GDM1 (cell line): ENCODE measurements at regions not wholly inside any gene's neighbourhood (a gene's known extent, or its start where the extent isn't known, plus 50 kb on each side); places are given as distances from the start of the nearest gene placed in this dataset.
"Not testable (repeated sequence)": the region's sequence is repeated elsewhere in the genome, so short reads cannot be mapped to it uniquely, and the experiment has no call there.

Experiments used
- DNase-seq: peaks from one replicate; lab custom pipeline; 2025; lab: John Stamatoyannopoulos, UW

GRCh38 chr2:234374150-234374508, 122.8 kb downstream of the ARL4C start:
- DNase-seq = no peak

- DNase-seq = no peak
Measured at GRCh38 chr2:234373481-234374149, 123.3 kb downstream of the ARL4C start.

GRCh38 chr2:234373060-234373459, 123.8 kb downstream of the ARL4C start:
- DNase-seq = no peak

- DNase-seq = no peak
Measured at GRCh38 chr2:234372506-234372905, 124.4 kb downstream of the ARL4C start.

- no peak for DNase-seq
Measured at GRCh38 chr2:234368861-234369261, 128.0 kb downstream of the ARL4C start.

- DNase-seq = no peak
Measured at GRCh38 chr2:234366891-234367290, 130.0 kb downstream of the ARL4C start.

GRCh38 chr2:234364661-234365060, 132.2 kb downstream of the ARL4C start:
- DNase-seq = no peak

GRCh38 chr2:234363647-234364294, 133.1 kb downstream of the ARL4C start:
- DNase-seq = no peak

GRCh38 chr2:234363011-234363487, 133.8 kb downstream of the ARL4C start:
- no peak for DNase-seq

- not testable (repeated sequence) for DNase-seq
Measured at GRCh38 chr2:234360313-234360975, 136.4 kb downstream of the ARL4C start.

GRCh38 chr2:234357666-234358065, 139.2 kb downstream of the ARL4C start:
- no peak for DNase-seq

- no peak for DNase-seq
Measured at GRCh38 chr2:234355808-234356365, 141.0 kb downstream of the ARL4C start.

GRCh38 chr2:234355021-234355720, 141.7 kb downstream of the ARL4C start:
- no peak for DNase-seq

- no peak for DNase-seq
Measured at GRCh38 chr2:234352270-234352669, 144.6 kb downstream of the ARL4C start.

- not testable (repeated sequence) for DNase-seq
Measured at GRCh38 chr2:234351866-234352265, 145.0 kb downstream of the ARL4C start.

GRCh38 chr2:234348081-234348480, 148.8 kb downstream of the ARL4C start:
- DNase-seq = no peak

- DNase-seq = no peak
Measured at GRCh38 chr2:234345921-234346320, 151.0 kb downstream of the ARL4C start.

- DNase-seq = no peak
Measured at GRCh38 chr2:234344012-234344411, 152.9 kb downstream of the ARL4C start.

- no peak for DNase-seq
Measured at GRCh38 chr2:234343372-234343771, 153.5 kb downstream of the ARL4C start.

- DNase-seq = no peak
Measured at GRCh38 chr2:234341306-234341985, 155.4 kb downstream of the ARL4C start.

GRCh38 chr2:234339501-234339900, 157.4 kb downstream of the ARL4C start:
- DNase-seq = no peak

GRCh38 chr2:234339011-234339410, 157.9 kb downstream of the ARL4C start:
- DNase-seq = no peak
